ENCODE measurements at regions not wholly inside any gene's neighbourhood (a gene's known extent, or its start where the extent isn't known, plus 50 kb on each side); places are given as distances from the start of the nearest gene placed in this dataset.
A peak's percentile ranks its signal among the peaks of the same experiment; 100 is the strongest.

DNA sequence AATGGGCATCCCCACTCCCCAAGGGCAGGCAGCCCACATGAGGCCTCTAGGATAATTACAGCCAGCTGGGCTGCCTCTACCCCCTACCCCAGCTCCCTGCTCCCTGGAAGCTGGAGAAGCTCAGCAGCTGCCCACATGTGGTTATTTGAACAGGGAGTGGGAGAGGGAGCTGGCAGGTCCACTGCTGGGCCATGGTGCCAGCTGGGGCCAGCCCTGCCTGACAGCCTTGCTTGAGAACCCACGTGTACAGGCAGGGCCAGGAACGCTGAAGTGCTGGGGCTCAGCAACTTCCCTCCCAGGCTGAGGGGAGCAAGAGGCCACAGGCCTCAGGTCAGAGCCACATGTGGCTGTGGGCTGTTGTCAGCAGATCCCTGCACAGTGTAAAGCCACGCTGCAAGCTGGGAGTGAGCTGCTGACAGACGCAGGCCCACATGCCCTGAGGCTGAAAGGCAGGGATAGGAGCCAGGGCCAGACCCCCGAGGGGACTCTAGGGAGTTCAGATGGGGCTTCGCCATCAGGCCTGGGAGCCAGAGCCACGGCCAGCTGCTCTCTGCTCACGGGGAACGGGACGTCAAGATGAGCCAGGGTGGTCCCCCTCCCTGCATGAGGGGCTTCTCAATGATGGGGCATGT is 129.0 kb downstream of the SYF2 start:
- no peak for DNase-seq (ENCODE audit: low spot score)

DNA sequence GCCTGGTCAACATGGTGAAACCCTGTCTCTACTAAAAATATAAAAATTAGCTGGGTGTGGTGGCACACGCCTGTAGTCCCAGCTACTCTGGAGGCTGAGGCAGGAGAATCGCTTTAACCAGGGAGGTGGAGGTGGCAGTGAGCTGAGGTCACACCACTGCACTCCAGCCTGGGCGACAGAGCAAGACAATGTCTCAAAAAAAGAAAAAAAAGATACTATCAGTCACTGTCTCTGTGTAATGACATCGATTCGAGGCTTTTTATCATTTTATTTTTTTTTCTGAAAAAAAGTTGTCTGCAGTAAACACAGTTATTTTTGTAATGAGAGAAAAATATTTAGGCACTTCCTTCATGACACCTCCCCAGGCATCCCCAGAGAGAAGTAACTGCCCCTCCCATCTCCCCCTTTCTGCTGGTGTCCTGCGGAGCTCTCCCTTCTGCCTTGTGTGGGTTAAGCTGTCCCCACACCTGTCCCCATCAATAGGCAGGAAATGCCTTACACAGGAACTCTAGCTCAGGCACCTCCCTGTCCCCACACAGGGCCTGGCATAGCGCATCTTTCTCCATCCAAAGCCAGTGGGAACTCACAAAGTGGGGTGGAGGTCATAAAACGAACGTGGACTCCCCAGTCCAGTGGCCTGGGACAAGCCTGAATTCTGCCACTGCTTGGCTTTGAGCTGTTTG is 132.0 kb downstream of the SYF2 start:
- DNase-seq (ENCODE audit: low spot score), result no peak

DNA sequence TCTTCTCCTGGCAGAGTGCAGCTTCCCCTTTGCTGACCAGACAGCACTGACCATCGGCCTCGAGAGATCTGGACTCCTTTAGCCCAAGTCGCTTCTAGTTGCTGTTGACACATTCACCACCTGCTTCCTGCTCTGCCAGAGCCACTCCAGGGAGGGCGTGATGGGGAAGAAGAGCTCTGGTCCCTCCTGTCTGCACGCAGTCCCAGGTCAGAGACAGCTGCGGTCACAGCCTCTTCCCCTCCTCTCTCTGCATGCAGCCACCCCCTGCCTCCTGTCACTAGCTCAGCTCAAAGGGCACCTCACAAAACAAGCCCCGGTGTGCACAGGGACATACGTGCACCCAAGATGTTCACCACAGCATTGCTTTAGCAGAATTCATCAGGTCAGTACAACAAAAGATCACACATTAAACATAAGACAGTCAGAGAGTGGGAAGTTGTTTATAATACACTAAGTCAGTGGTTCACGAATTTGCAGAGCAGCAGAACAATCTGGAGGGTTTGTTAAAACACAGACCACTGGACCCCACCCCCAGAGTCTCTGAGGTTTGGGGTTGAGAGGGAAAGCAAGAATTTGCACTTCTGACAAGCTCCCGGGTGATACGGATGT is 132.9 kb downstream of the SYF2 start:
- DNase-seq (ENCODE audit: low spot score), result peak; percentile 61

DNA sequence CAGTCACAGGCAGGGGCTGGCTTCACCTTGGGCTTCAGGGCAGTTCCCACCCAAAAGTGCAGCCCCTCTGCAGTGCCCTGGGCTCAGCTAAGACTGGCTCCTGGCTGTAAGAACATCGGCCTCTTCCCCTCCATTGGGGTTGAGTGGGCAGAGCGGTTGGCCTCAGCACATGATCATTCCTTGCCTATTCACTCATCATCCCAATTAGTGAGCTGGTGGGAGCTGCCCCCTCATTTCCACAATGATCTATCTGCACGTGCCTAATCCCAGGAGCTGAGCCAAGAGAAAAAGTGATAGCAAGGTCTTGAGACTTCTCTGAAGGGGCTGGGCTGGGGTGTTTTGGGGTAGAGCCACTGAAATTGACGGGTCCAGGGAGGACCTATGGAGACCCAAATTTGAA is 133.6 kb downstream of the SYF2 start:
- DNase-seq (ENCODE audit: low spot score), result no peak

DNA sequence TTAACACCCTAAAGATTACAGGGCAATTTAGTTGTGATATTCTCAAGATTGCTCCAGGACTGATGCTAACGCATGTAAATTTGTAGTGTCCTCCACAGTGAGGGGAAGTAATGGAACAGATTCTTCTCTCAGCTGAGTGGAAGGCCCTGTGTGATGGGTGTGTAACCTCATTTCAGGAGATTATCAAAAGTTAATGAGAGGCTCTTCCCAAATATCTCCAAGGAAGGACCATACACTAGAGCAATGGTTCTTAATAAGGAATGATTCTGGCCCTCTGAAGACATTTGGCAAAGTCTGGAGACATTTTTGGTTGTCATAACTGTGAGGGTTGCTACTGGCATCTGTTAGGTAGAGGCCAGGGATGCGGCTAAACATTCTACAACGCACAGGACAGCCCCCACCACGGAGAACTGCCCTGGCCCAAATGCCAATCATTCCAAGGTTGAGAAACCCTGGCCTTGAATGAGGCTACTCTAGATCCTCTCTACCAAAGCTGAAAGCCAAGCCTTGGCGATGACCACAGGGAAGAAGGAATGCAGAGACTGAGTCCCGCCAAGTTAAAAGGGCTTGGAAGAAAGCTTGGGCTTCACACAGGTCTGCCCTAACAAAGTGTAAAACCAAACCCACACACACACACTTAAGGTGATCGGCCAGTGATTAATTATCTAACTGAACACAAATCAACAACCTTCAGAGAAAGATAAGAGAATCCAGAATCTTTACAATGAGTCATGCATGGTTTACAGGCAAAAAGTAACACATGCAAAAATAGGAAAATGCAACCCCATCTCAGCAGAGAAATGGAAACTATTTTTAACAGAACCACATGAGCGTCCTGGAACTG is 135.8 kb downstream of the SYF2 start:
- no peak for DNase-seq (ENCODE audit: low spot score)

DNA sequence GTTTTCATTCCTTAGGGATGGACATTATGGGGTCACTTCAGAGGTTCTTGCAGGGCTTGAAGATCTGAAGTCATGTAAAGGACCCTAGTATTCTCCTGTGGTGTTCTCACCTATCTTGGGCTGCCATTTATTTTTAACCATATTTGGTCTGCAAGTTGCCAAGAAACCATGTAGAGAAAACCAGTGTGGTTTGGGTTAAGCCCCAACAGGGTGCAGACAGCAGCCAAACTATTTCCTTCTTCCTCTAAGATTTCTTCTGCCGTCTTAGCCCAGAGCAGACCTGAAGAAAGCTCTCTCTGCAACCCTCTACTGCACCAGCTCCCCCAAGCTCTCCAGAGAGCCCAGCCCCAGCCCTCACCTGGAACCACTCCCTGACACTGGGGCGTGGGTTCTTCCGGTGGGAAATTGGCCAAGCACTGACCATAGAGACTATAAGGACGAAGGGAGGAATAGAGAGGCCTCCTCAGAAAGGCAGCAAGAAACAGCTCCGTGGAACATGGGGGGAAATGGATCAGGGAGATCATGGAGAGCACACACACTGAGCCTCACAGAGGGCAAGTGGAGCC is 136.6 kb downstream of the SYF2 start:
- DNase-seq (ENCODE audit: low spot score), result no peak

DNA sequence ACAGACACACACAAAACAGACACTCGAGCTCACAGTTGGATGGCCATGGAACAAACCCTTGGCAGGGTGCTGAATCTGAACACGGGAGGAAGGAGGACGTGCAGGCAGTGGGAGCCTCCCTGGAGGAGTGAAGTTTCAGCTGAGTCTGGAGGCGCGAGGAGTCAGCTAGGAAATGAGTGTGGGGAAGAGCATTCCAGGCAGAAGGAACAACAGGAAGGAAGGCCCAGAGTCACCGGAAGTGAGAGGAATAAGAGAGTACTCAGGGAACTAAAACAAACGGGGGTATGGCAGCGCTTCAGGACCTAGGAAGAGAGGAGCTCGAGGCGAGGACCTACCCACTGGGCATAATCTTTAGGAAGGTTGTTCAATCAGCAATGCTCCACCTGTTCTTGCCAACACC is 137.3 kb downstream of the SYF2 start:
- no peak for DNase-seq (ENCODE audit: low spot score)

DNA sequence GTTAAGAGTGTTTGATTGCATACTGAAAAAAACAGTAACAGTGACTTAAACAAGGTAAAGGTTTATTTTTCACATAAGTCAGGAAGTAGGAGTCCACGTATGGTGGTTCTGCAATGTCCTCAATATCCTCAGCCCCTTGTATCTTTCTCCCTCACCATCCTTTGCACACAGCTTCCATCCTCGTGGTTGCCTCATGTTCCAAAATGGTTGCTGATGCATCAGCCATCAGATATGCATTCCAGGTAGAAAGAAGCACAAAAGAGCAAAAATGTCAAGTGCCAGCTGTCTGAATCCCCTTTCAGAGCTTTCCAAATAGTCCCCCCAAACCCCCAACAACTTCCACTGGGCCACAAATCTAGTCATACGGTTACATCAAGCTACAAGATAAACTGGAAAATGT is 138.1 kb downstream of the SYF2 start:
- no peak for DNase-seq (ENCODE audit: low spot score)

DNA sequence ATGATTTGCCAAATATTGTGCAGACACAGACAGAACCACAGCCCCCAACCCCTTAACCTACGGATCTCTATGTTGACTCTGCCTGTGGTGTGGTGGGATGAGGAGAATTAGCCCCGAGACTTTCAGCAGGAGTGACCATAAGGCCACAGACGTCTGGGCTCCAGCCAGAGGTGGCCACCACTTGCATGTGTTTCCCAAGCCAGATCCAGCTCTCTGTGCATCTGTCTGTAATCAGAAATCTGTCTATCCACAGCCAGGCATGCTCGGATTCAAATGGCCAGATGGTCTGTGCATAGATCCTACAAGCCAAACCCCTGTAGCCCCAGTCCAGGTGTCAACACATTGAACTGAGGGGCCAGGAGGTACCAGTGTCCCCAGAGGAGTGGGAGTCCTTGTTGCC is 140.6 kb downstream of the SYF2 start:
- no peak for DNase-seq (ENCODE audit: low spot score)

DNA sequence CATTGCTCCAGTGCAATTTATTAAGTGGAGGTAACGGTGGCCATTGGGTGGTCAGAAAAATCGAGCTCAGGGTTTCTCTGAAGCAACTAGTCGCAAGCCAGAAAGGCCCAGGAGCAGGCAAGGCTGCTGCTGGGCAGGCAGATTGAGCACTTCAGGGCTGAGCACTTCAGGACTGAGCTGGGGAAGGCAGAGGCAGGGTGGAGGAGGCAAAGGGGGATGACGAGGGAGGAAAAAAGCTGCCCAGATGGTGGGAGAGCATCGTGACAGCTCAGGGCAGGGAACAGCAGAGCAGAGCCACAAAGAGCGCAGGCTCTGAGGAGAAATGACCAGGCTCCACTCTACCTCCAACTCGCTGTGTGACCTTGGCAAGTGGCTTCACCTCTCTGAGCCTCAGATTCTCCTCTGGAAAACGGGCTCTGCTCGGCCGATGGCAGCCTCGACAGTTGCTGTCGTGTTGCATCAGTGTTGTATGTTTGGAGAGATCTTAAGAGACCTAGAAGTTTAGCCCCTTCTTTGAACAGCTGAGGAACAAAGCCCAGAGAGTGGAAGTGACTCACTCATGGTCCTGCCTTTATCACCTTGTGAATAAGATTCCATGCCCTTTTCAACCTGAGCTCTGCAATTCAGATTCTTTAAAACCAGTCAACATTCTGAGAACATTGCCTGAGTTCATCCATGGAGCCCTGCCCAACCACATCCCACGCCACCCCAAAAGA is 141.4 kb downstream of the SYF2 start:
- no peak for DNase-seq (ENCODE audit: low spot score)

DNA sequence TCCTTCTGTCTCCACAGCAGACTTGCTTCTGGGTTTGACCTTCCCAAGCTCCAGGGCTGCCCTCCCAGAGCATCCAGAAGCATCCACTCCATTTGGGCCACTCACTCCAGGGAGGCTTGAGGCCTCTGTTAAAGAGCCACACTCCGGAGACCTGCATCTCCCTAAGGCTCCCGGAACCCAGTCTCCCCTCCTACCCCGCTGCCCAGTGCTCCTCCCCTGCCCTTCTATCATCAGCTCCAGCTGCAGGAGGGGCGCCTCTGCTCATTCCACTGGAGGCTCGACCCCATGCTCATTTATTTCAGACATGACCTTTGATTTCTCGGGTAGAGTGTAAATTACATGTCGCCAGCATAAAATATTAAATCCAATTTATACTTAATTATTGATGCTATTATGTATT is 142.5 kb downstream of the SYF2 start:
- DNase-seq (ENCODE audit: low spot score), result no peak

DNA sequence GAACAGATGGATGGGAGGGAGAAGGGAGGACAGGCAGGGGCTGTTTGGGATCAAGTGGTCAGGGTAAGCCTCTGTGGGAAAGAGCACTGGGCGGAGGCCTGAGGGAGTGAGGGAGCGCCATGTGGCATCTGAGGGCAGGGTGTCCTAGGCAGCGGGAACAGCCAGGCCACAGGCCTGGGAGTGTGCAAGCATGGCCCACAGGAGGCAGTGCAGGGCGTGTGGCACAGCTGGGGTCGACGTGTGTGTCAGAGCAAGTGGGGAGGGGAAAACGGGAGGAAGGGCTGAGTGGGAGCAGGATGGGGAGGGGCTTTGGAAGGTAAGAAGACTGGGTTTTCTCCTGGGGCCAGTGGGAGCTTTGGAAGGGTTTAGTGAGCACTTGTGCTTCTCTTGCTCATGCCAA is 143.4 kb downstream of the SYF2 start:
- no peak for DNase-seq (ENCODE audit: low spot score)

DNA sequence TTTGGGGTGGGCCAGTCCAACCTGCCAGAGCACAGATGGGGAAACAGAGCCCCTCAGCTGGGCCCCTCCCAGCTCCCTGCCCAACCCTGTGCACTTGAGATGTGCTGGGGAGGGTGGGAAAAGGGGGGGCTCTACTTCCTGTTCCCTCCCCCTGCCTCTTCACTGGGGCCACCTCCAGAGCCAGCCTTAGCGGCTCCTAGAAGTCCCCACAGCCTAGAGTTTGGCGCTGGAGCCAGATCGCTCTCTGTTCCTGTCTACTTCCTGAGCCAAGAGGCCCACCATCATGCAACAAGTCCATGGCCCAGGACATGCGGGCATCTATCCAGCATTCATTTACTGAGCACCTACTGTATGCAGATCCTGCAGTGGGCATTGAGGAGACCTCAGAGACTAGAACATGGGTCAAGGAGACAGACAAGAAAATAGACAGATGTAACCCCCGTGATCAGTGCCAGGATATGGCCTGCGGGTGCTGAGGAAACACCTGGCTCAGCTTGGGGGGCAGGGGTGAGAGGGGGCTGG is 144.1 kb downstream of the SYF2 start:
- no peak for DNase-seq (ENCODE audit: low spot score)

DNA sequence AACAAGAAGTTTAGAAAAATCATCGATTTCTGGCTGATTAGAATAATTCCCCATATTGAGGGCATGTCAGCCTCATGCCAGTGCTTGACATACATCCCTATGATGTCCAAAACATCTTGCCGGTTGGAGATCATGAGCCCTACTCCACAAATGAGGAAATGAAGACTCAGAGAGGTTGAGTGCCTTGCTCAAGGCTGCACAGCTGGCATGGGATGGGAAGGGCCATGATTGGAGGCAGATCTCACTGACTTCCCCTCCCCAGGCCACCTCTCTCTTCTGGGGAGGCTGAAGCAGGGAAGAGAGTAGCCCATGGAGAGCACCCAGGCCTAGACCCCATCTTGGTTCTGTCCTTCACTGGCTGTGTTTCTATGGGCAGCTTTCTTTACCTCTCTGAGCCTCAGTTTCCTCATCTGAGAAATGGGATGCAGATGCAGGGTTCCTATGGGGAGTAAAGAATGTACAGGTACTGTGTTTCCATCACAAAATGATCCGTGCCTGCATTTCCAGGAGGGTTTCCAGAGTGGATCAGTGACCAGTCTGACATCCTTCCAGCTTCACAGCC is 145.7 kb downstream of the SYF2 start:
- DNase-seq (ENCODE audit: low spot score), result no peak

DNA sequence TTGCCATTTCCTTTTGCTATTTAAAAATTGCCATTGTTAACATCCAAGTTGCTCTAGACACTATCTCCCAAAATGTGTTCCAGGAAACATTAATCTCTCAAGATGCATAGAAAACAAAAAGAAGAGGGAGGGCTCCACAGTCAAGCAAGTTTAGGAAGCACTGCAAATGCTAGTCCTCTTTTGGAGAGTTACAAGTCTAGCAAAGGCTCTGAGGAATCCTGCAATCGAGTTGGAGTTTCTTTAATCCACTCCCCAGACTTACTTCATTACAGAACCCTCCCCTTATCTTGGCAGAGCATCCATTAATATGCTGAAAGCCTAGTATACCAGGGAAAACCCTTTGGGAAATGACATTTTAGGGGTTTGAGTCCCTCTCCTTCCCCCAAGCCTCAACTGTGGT is 147.9 kb downstream of the SYF2 start:
- no peak for DNase-seq (ENCODE audit: low spot score)

DNA sequence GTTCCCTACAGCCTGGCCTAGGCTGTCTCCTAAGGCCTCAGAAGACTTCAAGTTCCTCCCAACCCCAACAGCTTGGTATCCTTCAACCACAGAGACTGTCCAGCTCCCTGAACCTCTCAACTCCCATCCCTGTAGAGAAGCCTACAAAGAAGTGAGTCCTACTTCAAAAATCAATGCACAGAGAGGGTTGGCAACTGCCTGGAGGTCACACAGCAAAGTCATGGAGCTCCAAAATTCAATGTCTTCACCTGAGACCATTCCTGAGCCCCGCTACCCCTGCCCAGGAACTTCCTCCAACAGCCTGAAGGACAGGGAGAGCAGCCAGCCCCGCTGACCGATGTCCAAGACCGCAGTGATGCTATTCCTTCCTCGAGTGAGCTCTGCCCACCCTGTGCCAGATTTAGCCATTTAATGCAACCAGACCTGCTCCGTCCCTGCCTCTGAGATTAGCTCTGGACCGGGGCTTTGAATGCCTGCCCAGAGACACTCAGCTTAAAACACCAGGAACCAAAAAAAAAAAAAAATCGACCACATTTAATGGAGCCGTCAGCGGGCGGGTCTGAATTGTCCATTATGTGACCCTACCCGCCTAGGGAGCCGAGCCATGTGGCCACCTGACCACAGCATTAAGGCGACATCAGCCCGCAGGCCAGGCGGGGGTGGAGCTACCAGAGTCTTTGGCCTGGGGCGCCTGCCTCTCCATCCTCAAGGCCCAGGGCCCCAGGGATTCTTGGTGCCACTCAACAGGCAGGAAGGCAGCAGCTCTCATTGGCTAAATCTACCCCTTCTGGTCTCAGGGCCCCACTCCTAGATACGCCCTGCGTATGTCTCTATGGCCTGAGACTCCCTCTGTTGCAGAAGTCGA is 148.6 kb downstream of the SYF2 start:
- DNase-seq (ENCODE audit: low spot score), result no peak

DNA sequence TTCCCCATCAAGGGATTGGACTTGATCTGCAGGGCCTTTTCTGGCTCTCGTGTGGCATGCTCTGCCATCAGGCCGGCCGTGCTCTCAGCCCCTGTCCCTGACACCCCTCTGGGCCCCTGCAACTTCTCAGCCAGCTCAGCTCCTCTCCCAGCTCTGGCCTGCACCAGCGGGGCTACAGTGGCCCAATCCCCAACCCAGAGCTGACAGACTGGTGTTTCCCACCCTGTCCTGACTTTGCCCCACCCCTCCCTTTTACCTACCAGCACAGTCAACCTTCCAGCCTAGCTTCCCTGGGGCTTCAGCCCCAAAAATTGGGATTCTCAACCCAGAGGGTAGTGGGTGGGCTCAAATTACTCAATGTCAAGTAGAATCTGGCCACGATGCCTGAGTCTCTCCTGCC is 149.3 kb downstream of the SYF2 start:
- DNase-seq (ENCODE audit: low spot score), result no peak

DNA sequence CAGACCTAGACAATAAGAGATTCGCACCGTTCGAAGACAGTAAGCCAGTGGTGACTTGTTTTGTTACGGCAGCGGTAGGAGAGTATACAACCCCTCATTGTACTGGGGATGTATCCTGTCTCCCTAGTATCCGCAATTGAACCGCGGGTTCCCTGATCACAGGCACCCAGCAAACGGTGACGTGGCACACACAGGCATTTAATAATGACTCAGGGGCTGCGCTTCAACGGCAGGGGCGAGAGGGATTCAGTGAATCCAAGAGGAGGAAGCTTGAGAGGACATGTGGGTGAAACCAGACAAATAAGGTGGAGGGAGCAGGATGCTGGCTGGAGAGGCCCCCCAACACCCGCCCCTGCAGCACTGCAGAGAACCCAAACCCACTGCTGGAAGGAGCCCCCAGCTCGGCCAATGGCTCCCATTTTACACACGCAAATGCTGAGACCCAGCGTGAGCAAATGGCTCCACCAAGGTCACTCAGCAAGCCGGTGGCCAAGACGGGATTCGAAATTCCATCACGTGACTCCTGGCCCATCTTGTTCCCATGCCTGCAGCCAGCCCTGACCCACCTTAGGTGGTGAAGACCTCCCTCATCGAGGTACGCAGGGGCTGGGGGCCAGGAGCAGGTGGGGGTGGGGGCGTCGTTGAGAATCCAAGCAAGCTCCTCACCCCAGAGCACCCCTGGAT is 149.9 kb downstream of the SYF2 start:
- no peak for DNase-seq (ENCODE audit: low spot score)

DNA sequence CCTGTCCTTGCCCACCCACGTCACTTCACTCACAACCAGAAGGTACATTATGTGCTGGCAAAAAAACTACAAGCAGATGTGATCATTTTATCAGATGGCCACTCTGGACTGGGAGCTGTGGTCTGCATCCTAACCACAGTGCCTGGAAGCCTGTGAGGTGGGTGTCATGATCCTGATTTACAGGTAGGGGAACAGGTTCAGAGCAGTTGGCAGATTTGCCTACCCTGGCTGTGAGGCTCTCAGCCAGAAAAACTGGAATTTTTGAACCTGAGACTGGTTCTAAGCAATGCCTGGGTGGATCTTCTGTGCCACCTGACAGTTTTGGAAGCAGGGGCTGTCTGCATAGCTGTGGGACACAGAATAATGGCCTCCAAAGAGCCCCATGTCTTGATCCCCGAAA is 150.8 kb downstream of the SYF2 start:
- no peak for DNase-seq (ENCODE audit: low spot score)
